NCI-H345 treated with DMSO at 0.1 percent for 48 hours (cell line): ENCODE measurements at regions not wholly inside any gene's neighbourhood (a gene's known extent, or its start where the extent isn't known, plus 50 kb on each side); places are given as distances from the start of the nearest gene placed in this dataset.

ENCODE experiments used
- DNase-seq: peaks from one replicate; lab custom pipeline; 2025; ENCODE audit not compliant: unreplicated experiment; lab: John Stamatoyannopoulos, UW

DNA sequence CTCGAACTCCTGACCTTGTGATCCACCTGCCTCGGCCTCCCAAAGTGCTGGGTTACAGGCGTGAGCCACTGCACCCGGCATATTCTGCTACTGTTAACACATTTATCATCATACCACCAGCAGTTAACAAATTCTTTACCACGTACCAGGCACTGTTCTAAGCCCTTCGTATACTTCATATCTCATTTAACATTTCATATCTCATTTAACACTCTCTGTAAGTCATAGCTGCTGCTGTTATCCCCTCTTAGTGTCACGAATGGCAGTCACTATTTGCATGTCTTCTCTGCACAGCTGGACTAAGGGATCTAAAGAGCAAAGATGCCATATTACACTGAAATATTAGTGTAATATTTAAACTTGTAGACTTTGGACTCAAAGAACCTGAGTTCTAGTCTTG lies 462.5 kb upstream of the DAB1 start:
- DNase-seq = no peak

- DNase-seq = no peak
Measured at GRCh38 chr1:57883642-57883995, 459.8 kb upstream of the DAB1 start.

DNA sequence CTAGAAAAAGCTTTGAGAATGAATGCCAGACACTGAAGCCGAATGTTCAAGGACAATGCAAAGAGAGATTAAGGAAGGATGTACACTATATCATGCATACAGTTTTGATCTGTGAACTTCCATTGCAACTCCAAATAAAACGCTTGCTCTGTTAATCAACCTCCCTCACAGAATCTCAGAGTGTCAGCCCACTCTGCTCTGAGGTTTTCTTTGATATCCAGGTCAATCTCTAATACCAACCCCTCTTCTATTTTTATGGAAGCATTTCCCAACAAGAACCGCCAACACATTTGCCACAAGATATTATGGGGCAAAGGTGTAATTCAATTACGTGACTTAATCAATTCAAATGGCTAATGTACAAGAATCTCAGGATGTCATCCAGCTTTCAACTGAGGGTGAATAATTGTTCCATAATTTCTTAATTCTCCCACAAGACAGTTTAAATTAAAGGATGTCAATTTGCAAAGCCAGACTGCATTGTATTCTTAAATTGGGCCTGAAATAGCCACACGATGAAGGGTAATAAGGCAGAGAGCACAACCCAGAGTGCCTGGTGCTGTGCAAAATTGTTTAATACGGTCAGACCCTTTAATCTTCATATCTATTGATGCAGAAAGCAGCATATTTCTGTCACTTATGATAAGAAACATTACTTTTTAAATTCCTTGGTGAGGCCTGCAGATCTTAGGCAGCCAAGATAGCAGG lies 459.2 kb upstream of the DAB1 start:
- DNase-seq = no peak

GRCh38 chr1:57882072-57882471 lies 458.2 kb upstream of the DAB1 start:
- DNase-seq = no peak

DNA sequence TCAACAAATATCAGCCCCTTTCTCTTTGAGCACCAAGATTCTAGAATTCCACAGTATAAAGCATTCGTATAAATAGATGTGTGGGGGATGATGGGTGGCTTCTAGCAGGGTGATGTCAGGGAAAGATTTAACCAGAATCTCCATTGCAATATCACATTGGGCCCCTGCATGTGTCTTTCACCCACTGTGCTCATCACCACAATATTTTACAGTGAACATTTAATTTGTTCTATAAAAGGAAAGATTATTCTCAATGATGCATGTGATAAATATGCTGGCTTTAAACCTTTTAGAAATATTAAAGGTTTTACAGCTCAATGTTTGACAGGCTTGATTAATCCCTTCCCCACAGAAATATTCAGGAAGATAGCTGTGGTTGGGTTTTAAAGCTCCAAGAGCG lies 457.8 kb upstream of the DAB1 start:
- DNase-seq = no peak

GRCh38 chr1:57879700-57880099 lies 455.8 kb upstream of the DAB1 start:
- DNase-seq = no peak

- DNase-seq = peak; percentile 11
Measured at GRCh38 chr1:57874418-57874877, 450.6 kb upstream of the DAB1 start.

GRCh38 chr1:57872913-57873312 lies 449.1 kb upstream of the DAB1 start:
- no peak for DNase-seq

DNA sequence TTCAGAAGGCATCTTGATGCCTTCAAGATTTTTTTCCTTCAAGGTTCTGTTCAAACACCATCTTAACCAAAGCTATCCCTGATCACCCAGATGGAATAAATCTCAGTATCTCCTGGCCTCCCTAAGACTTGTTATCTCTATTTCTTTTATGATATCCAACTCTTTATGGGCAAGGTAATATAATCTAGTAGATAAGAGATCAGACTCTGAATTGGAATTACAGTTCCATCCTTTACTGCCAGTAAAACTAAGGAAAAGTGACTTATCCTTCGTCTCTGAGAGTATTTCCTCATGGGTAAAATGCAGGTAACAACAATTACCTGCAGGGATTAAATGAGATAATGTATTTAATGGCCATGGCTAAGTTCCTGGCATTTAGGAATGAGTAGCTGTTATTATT lies 445.0 kb upstream of the DAB1 start:
- DNase-seq = no peak

DNA sequence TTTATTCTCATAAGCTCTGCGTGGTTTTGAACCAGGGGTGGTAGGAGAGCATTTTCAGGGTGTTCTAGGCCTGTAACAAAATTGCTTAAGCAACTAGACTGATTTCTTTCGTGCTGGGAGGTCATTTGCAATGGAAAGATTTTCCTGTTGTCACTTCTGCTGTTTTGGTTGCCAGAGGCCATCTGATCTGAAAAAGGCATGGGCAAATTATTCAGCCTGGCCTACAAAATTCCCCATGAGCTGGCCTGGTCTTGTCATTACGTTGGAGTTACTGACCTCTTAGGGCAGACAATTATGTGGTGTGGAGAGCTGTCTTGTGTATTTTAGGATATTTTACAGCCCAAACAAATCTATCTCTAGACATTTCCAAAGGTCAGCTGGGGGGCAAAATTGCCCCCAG lies 444.4 kb upstream of the DAB1 start:
- DNase-seq = no peak

DNA sequence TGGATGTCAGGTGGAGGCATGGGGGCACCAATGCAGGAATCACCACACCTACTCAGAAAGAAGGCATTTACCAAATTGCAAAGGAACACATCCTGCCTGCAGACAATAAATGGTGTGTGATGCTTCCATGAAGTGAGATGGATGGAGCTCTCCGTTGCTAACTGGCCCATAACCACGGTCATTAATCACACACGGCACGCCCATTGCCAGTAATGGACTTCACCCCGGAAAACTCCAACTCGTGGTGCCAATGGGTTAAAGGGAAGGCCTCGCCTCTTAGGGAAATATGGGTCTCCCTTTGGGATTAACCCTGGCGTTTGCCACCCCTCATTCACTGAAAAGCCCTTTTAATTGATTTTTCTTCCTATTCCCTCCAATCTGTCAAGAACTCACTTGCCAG lies 443.1 kb upstream of the DAB1 start:
- no peak for DNase-seq

DNA sequence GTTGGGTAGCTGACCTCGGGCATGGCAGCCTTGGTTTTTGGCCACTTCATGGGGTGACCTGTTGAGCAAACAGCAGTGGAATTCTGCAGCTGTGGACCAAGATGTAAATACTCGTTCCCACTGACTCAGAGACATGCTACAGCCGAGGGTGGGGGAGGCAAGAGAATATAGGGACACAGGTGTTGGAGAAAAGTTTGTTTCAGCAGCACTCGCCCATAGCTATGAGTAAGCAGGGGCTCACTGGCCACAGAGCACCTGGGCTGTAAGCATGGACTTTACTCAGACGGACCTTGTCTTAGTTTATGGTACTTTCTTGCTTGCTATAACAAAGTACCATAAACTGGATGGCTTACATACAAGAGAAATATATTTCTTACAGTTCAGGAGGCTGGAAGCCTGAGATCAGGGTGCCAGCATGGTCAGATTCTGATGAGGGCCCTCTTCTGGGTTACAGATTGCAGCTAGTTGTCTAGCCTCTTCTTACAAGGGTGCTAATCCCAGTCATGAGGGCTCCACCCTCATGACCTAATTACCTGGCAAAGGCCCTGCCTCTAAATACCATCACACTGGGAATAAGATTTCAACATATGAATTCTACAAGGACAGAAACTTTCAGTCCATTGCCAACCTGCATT lies 437.2 kb upstream of the DAB1 start:
- DNase-seq = no peak

- DNase-seq = no peak
Measured at GRCh38 chr1:57860325-57860724, 436.5 kb upstream of the DAB1 start.

- DNase-seq = no peak
Measured at GRCh38 chr1:57858740-57859139, 434.9 kb upstream of the DAB1 start.

DNA sequence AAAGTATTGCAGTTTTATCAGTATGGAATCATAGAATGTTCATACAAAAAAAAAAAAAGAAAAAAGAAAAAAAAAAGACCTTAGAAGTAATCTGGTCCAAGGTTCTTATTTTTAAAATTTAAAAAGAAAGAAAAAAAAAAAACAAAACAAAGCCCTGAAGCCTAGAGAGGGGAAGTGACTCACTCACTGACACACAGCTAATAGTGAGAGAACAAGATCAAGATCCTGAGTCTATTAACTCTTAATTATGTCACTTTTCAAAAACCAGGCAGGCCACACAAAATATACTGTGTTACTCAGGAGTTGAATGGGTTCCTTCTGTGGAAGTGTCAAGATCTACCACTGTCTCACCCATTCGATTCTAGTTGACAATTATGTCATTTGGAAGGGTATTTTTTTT lies 433.9 kb upstream of the DAB1 start:
- DNase-seq = no peak

DNA sequence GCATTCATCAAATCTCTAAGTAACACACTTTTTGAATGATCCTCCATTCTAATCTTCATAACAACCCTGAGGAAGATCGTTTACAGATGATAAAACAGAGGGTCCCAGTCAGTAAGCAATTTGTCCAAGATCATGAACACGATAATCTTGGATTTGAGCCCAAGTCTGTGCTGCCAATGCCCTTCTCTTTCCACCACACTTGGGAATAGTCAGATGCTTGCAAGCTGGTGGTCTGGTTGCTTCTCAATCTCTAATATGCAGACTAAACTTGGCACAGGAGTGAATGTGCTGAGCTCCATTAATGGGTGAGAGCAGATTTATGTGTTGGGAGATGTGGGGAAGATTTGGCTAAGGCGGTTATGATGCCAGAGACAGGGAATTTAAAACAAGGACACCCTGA lies 430.6 kb upstream of the DAB1 start:
- no peak for DNase-seq

DNA sequence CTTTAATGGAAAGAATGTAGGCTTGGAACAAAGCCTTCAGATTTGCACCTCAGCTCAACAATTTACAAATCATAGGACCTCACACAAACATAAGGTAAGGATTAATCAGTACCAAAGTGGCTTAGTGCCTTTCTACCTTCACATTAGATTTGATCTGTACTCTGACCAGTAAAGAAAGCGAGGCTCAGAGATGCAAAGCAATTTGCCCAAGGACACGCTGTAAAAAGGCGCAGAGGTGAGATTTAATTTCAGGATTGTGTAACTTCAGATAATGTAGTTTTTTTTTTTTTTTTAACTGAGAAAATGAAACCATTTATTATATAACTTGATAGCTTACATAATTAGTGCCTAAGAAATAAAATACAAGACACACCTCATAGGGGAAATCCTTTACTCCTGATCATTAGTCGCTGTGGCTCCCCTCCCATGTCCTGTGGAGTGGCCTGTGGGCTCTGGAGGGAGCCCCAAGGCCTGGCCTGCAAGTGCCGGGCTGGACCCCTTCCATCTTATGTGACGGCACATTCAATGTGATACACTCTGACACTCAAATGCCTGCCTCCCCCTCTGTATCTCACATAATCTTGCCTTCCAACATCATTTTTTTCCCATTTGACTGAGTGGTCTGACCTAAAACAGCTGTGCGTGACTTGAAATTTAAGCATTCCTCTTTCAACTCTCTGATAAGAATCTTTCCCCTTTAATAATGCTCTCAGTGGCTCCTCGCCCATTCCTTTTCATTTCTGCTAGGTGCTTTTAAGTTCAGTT lies 426.5 kb upstream of the DAB1 start:
- no peak for DNase-seq

- DNase-seq = no peak
Measured at GRCh38 chr1:57848406-57848805, 424.5 kb upstream of the DAB1 start.

- no peak for DNase-seq
Measured at GRCh38 chr1:57845041-57845440, 421.2 kb upstream of the DAB1 start.

DNA sequence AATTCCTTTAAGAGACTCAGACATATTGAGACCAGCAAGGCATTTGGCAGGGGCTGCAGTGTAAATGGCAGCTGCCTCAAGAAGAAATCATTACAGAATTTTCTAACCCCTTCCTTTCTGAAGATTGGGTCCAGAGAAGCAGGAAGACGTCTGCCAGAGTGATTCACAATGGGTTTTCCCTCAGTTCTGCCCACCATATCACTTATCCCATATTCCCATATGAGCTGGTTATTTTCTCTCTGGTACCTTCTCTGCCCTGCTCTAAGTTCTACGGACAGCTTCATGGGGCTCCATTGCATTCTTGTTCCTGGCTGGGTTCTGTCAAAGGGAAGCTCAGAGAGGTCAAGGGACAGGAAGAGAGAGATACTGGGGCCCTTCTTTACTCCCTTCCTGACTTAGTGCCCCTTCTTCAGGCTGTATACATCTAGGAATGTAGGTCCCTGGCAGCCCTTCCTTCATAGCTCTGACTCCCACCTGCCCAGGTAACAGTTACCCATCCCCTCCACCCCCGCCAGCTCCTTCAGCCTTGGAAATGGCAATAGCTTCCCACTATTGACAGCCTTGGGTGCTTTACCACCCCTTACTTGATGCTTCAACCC lies 420.6 kb upstream of the DAB1 start:
- no peak for DNase-seq

DNA sequence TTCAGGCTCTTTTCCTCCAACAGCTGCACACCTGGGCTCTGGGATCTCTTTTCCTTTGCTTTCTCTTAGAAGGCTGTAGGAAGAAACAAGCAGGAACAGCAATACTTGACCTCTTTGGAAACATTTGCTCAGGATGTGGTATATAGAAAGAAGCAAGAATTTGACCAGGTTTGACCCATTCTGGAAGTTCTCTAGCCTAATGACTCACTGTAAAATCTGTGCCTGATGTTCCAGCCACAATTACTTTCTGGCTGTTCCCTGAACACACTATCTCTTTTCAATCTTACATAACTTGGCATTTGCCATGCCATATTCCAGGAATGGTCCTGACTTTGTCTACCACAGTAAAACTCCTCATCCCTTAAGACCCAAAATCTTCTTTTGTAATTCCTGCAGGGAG lies 419.9 kb upstream of the DAB1 start:
- no peak for DNase-seq

GRCh38 chr1:57839526-57839925 lies 415.7 kb upstream of the DAB1 start:
- peak; percentile 50 for DNase-seq
